ENCODE measurements at regions not wholly inside any gene's neighbourhood (a gene's known extent, or its start where the extent isn't known, plus 50 kb on each side); places are given as distances from the start of the nearest gene placed in this dataset.
"Not testable (repeated sequence)": the region's sequence is repeated elsewhere in the genome, so short reads cannot be mapped to it uniquely, and the experiment has no call there.

- DNase-seq = no peak
- CTCF ChIA-PET = no interaction called here
- H3K4me3 Mint-ChIP-seq = no peak overlapping the region
- no peaks in the 10 kb centered on the region for H3K4me1 Mint-ChIP-seq
- intact Hi-C loops (cut with DNase I, micrococcal nuclease) = no loop called here
- no peaks in the 10 kb centered on the region for H3K27me3 Mint-ChIP-seq
- POLR2A ChIA-PET = no interaction called here
- H3K36me3 Mint-ChIP-seq (ENCODE audit: low read depth) = no peaks in the 10 kb centered on the region
- no peak overlapping the region for H3K27ac Mint-ChIP-seq
- no peak for ATAC-seq
- no peaks in the 10 kb centered on the region for H3K9me3 Mint-ChIP-seq (ENCODE audit: low read depth)
These were observed 183.2 kb upstream of the GNAI1 start for GRCh38 chr7:79951415-79951814.

- H3K4me3 Mint-ChIP-seq = no peak overlapping the region
- CTCF ChIA-PET = no interaction called here
These were observed 184.9 kb upstream of the GNAI1 start for GRCh38 chr7:79949778-79950177.

GRCh38 chr7:79936281-79936983, 198.2 kb upstream of the GNAI1 start:
- Mint-ChIP-seq H3K4me3 (no peak overlapping the region), H3K27me3 (no peaks in the 10 kb centered on the region), H3K36me3 (ENCODE audit: low read depth) (no peaks in the 10 kb centered on the region), H3K4me1 (no peaks in the 10 kb centered on the region), H3K27ac (no peak overlapping the region), H3K9me3 (ENCODE audit: low read depth) (no peaks in the 10 kb centered on the region)
- DNase-seq (no peak), ATAC-seq (no peak)
- CTCF ChIA-PET = no interaction called here
- POLR2A ChIA-PET = no interaction called here
- intact Hi-C loops (cut with DNase I, micrococcal nuclease) = no loop called here

More at GRCh38 chr7:79949778-79950177, 184.9 kb upstream of the GNAI1 start:
- DNase-seq (no peak), ATAC-seq (no peak)
- no peak overlapping the region for H3K27ac Mint-ChIP-seq
- no peaks in the 10 kb centered on the region for H3K4me1 Mint-ChIP-seq
- no peaks in the 10 kb centered on the region for H3K9me3 Mint-ChIP-seq (ENCODE audit: low read depth)
- intact Hi-C loops (cut with DNase I, micrococcal nuclease) = no loop called here
- no peaks in the 10 kb centered on the region for H3K27me3 Mint-ChIP-seq
- no peaks in the 10 kb centered on the region for H3K36me3 Mint-ChIP-seq (ENCODE audit: low read depth)
- POLR2A ChIA-PET = no interaction called here

GRCh38 chr7:79934727-79935126, 199.9 kb upstream of the GNAI1 start:
- Mint-ChIP-seq H3K4me1 (no peaks in the 10 kb centered on the region), H3K4me3 (no peak overlapping the region), H3K27me3 (no peaks in the 10 kb centered on the region), H3K9me3 (ENCODE audit: low read depth) (no peaks in the 10 kb centered on the region), H3K36me3 (ENCODE audit: low read depth) (no peaks in the 10 kb centered on the region), H3K27ac (no peak overlapping the region)
- intact Hi-C loops (cut with DNase I, micrococcal nuclease) = no loop called here
- POLR2A ChIA-PET = no interaction called here
- ATAC-seq (no peak), DNase-seq (no peak)
- CTCF ChIA-PET = no interaction called here

GRCh38 chr7:79933144-79933543, 201.5 kb upstream of the GNAI1 start:
- intact Hi-C loops (cut with DNase I, micrococcal nuclease) = no loop called here
- ChIA-PET CTCF (no interaction called here), POLR2A (no interaction called here)

GRCh38 chr7:79930604-79931003, 204.0 kb upstream of the GNAI1 start:
- Mint-ChIP-seq H3K27me3 (no peaks in the 10 kb centered on the region), H3K4me1 (no peaks in the 10 kb centered on the region), H3K9me3 (ENCODE audit: low read depth) (no peaks in the 10 kb centered on the region), H3K27ac (no peak overlapping the region), H3K4me3 (no peak overlapping the region), H3K36me3 (ENCODE audit: low read depth) (no peaks in the 10 kb centered on the region)
- DNase-seq (no peak), ATAC-seq (no peak)
- intact Hi-C loops (cut with DNase I, micrococcal nuclease) = no loop called here
- ChIA-PET CTCF (no interaction called here), POLR2A (no interaction called here)

More at GRCh38 chr7:79933144-79933543, 201.5 kb upstream of the GNAI1 start:
- no peak overlapping the region for H3K27ac Mint-ChIP-seq
- no peaks in the 10 kb centered on the region for H3K4me1 Mint-ChIP-seq
- H3K27me3 Mint-ChIP-seq = no peaks in the 10 kb centered on the region
- H3K4me3 Mint-ChIP-seq = no peak overlapping the region
- H3K36me3 Mint-ChIP-seq (ENCODE audit: low read depth) = no peaks in the 10 kb centered on the region
- ATAC-seq = no peak
- DNase-seq = no peak
- H3K9me3 Mint-ChIP-seq (ENCODE audit: low read depth) = no peaks in the 10 kb centered on the region

GRCh38 chr7:79927116-79927515, 207.5 kb upstream of the GNAI1 start:
- no peak for ATAC-seq
- CTCF ChIA-PET = no interaction called here
- POLR2A ChIA-PET = no interaction called here
- Mint-ChIP-seq H3K4me3 (no peak overlapping the region), H3K27me3 (no peaks in the 10 kb centered on the region), H3K27ac (no peak overlapping the region), H3K4me1 (no peaks in the 10 kb centered on the region), H3K9me3 (ENCODE audit: low read depth) (no peaks in the 10 kb centered on the region), H3K36me3 (ENCODE audit: low read depth) (no peaks in the 10 kb centered on the region)
- DNase-seq = no peak
- intact Hi-C loops (cut with DNase I, micrococcal nuclease) = no loop called here

- Mint-ChIP-seq H3K27me3 (no peaks in the 10 kb centered on the region), H3K4me1 (no peaks in the 10 kb centered on the region), H3K36me3 (ENCODE audit: low read depth) (no peaks in the 10 kb centered on the region), H3K4me3 (no peak overlapping the region), H3K27ac (no peak overlapping the region), H3K9me3 (ENCODE audit: low read depth) (no peaks in the 10 kb centered on the region)
- intact Hi-C loops (cut with DNase I, micrococcal nuclease) = no loop called here
- DNase-seq (no peak), ATAC-seq (peak; percentile 42)
- CTCF ChIA-PET = no interaction called here
- POLR2A ChIA-PET = no interaction called here
These were observed 210.7 kb upstream of the GNAI1 start for GRCh38 chr7:79923953-79924352.

- intact Hi-C loops (cut with DNase I, micrococcal nuclease) = no loop called here
- Mint-ChIP-seq H3K27me3 (no peaks in the 10 kb centered on the region), H3K4me1 (no peaks in the 10 kb centered on the region), H3K4me3 (no peak overlapping the region), H3K27ac (no peak overlapping the region), H3K36me3 (ENCODE audit: low read depth) (no peaks in the 10 kb centered on the region), H3K9me3 (ENCODE audit: low read depth) (no peaks in the 10 kb centered on the region)
- ChIA-PET POLR2A (no interaction called here), CTCF (interaction anchor here (0.6 kb wide), 1 partner anchor 1701 kb away, joined by 3 read pairs; no protein-coding TSS in a partner anchor)
- no peak for ATAC-seq
- no peak for DNase-seq
These were observed 211.7 kb upstream of the GNAI1 start for GRCh38 chr7:79922894-79923293.

- ATAC-seq (no peak), DNase-seq (no peak)
- no peaks in the 10 kb centered on the region for H3K27me3 Mint-ChIP-seq
- ChIA-PET CTCF (no interaction called here), POLR2A (no interaction called here)
- H3K4me3 Mint-ChIP-seq = no peak overlapping the region
- no peaks in the 10 kb centered on the region for H3K4me1 Mint-ChIP-seq
- no peaks in the 10 kb centered on the region for H3K9me3 Mint-ChIP-seq (ENCODE audit: low read depth)
- no peak overlapping the region for H3K27ac Mint-ChIP-seq
- intact Hi-C loops (cut with DNase I, micrococcal nuclease) = no loop called here
- no peaks in the 10 kb centered on the region for H3K36me3 Mint-ChIP-seq (ENCODE audit: low read depth)
These were observed 212.7 kb upstream of the GNAI1 start for GRCh38 chr7:79921976-79922375.

- H3K27ac Mint-ChIP-seq; H3K36me3 Mint-ChIP-seq (ENCODE audit: low read depth); H3K4me3 Mint-ChIP-seq; intact Hi-C loops (cut with DNase I, micrococcal nuclease); H3K4me1 Mint-ChIP-seq; CTCF ChIA-PET; ATAC-seq; DNase-seq; H3K9me3 Mint-ChIP-seq (ENCODE audit: low read depth); POLR2A ChIA-PET; H3K27me3 Mint-ChIP-seq: not testable (repeated sequence)
These were observed 216.0 kb upstream of the GNAI1 start for GRCh38 chr7:79918632-79919031.

GRCh38 chr7:79915346-79915745, 219.3 kb upstream of the GNAI1 start:
- DNase-seq; H3K27ac Mint-ChIP-seq; H3K36me3 Mint-ChIP-seq (ENCODE audit: low read depth); H3K27me3 Mint-ChIP-seq; CTCF ChIA-PET; intact Hi-C loops (cut with DNase I, micrococcal nuclease); ATAC-seq; POLR2A ChIA-PET; H3K4me3 Mint-ChIP-seq; H3K9me3 Mint-ChIP-seq (ENCODE audit: low read depth): not testable (repeated sequence)
- peaks cover 26% of the 10 kb centered on the region for H3K4me1 Mint-ChIP-seq

GRCh38 chr7:79912213-79912633, 222.4 kb upstream of the GNAI1 start:
- CTCF ChIA-PET = interaction anchor here (0.7 kb wide), 1 partner anchor 61 kb away, joined by 4 read pairs; no protein-coding TSS in a partner anchor
- no peak overlapping the region for H3K27ac Mint-ChIP-seq
- intact Hi-C loops (cut with DNase I, micrococcal nuclease) = no loop called here
- DNase-seq (peak; percentile 4), ATAC-seq (peak; percentile 64)
- no peaks in the 10 kb centered on the region for H3K27me3 Mint-ChIP-seq
- no peak overlapping the region for H3K4me3 Mint-ChIP-seq
- peaks cover 26% of the 10 kb centered on the region for H3K4me1 Mint-ChIP-seq
- H3K9me3 Mint-ChIP-seq (ENCODE audit: low read depth) = no peaks in the 10 kb centered on the region
- no peaks in the 10 kb centered on the region for H3K36me3 Mint-ChIP-seq (ENCODE audit: low read depth)
- POLR2A ChIA-PET = no interaction called here

All from activated CD4-positive, alpha-beta T cell treated with anti-CD3 and anti-CD28 coated beads for 36 hours (primary cell).